MM.1S (cell line): ENCODE measurements at regions not wholly inside any gene's neighbourhood (a gene's known extent, or its start where the extent isn't known, plus 50 kb on each side); places are given as distances from the start of the nearest gene placed in this dataset.

Experiments
- DNase-seq: peaks from one replicate; pipeline ENCODE4 v3.0.0-alpha.2; 2015
- H2AFZ ChIP-seq: fragments of 300-600 bp; sonication (generic); 2 replicates; pipeline ENCODE4 v1.6.0; 2016; ENCODE audit warnings: antibody characterized with exemption, low read length
- H3F3A ChIP-seq: fragments of 300-600 bp; sonication (generic); 2 replicates; pipeline ENCODE4 v1.6.1; 2016; ENCODE audit warnings: mild to moderate bottlenecking, antibody characterized with exemption, low read length, moderate library complexity, mixed read lengths; ENCODE audit not compliant: insufficient read depth
- H3K27ac ChIP-seq: fragments of 300-600 bp; sonication (generic); 2 replicates; pipeline ENCODE4 v1.5.1; 2016; ENCODE audit warnings: mild to moderate bottlenecking, low read length
- H3K27me3 ChIP-seq: fragments of 300-600 bp; sonication (generic); replicated peaks from 2 replicates; pipeline ENCODE4 v1.6.0; 2016; ENCODE audit warnings: low read length; ENCODE audit not compliant: insufficient read depth
- H3K36me3 ChIP-seq: fragments of 300-600 bp; sonication (generic); replicated peaks from 2 replicates; pipeline ENCODE4 v1.6.1; 2016; ENCODE audit warnings: mild to moderate bottlenecking, low read length, mixed read lengths; ENCODE audit not compliant: insufficient read depth
- H3K4me1 ChIP-seq: fragments of 300-600 bp; sonication (generic); 2 replicates; pipeline ENCODE4 v1.6.1; 2016; ENCODE audit warnings: low read length, mixed read lengths
- H3K4me2 ChIP-seq: fragments of 300-600 bp; sonication (generic); 2 replicates; pipeline ENCODE4 v1.6.0; 2016; ENCODE audit warnings: low read depth, low read length
- H3K4me3 ChIP-seq: fragments of 300-600 bp; sonication (generic); 2 replicates; pipeline ENCODE4 v1.5.1; 2016; ENCODE audit warnings: low read length, mixed read lengths
- H3K79me2 ChIP-seq: fragments of 300-600 bp; sonication (generic); 2 replicates; pipeline ENCODE4 v1.6.1; 2016; ENCODE audit warnings: mixed run types, low read length, mixed read lengths
- H3K9ac ChIP-seq: fragments of 300-600 bp; sonication (generic); 2 replicates; pipeline ENCODE4 v1.6.1; 2016; ENCODE audit warnings: low read length, mixed read lengths
- H3K9me2 ChIP-seq: fragments of 300-600 bp; sonication (generic); replicated peaks from 2 replicates; pipeline ENCODE4 v1.6.1; 2016; ENCODE audit warnings: mild to moderate bottlenecking, low read length, mixed read lengths; ENCODE audit not compliant: insufficient read depth
- H3K9me3 ChIP-seq: fragments of 300-600 bp; sonication (generic); replicated peaks from 2 replicates; pipeline ENCODE4 v1.6.1; 2016; ENCODE audit warnings: mild to moderate bottlenecking, low read length, mixed read lengths; ENCODE audit not compliant: insufficient read depth
- H4K20me1 ChIP-seq: fragments of 300-600 bp; sonication (generic); 2 replicates; pipeline ENCODE4 v1.6.1; 2016; ENCODE audit warnings: mild to moderate bottlenecking, low read length, moderate library complexity, mixed read lengths; ENCODE audit not compliant: insufficient read depth
- CTCF ChIP-seq: fragments of 300-600 bp; sonication (generic); IDR thresholded peaks from 2 replicates; pipeline ENCODE4 v1.5.1; 2016; ENCODE audit warnings: antibody characterized with exemption, low read length, mixed read lengths
- EZH2 ChIP-seq: fragments of 300-600 bp; sonication (generic); optimal IDR thresholded peaks from 2 replicates; pipeline ENCODE3; 2017; ENCODE audit warnings: low read depth, mild to moderate bottlenecking, antibody characterized with exemption, low read length, mixed read lengths
- EZH2phosphoT487 ChIP-seq: fragments of 300-600 bp; sonication (generic); IDR thresholded peaks from 2 replicates; pipeline ENCODE4 v1.6.1; 2018; ENCODE audit warnings: antibody characterized with exemption, low read length

DNA sequence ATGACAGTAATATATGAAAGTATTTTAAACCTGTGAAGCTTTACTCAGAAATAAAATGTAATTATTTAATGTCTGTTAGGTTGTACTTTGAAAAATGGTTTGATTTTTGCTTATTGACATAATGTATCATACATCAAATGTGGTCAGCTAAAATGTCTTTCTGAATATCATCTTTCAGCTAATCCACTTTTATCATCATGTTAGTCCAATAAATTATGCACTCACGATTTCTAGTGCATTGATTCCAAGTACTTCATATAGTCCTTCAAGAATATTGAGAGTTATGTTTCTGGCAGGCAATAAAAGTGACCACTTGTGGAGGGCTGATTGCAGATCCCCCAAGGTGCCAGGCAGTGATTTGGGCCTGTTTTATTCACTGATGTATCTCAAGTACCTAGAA is 1204.1 kb downstream of the OLFM4 start:
- Histone ChIP-seq H3F3A (no peaks in the 10 kb centered on the region), H3K27me3 (no peaks in the 10 kb centered on the region), H3K4me2 (no peak overlapping the region), H3K27ac (no peak overlapping the region), H3K9ac (no peak overlapping the region), H3K79me2 (no peaks in the 10 kb centered on the region), H2AFZ (no peak overlapping the region), H3K4me3 (no peak overlapping the region), H3K9me3 (no peaks in the 10 kb centered on the region), H4K20me1 (no peaks in the 10 kb centered on the region), H3K9me2 (no peaks in the 10 kb centered on the region), H3K36me3 (no peaks in the 10 kb centered on the region), H3K4me1 (no peaks in the 10 kb centered on the region)
- TF ChIP-seq CTCF, result no peak
- TF ChIP-seq EZH2phosphoT487, result no peak
- no peak for TF ChIP-seq EZH2
- no peak for DNase-seq

DNA sequence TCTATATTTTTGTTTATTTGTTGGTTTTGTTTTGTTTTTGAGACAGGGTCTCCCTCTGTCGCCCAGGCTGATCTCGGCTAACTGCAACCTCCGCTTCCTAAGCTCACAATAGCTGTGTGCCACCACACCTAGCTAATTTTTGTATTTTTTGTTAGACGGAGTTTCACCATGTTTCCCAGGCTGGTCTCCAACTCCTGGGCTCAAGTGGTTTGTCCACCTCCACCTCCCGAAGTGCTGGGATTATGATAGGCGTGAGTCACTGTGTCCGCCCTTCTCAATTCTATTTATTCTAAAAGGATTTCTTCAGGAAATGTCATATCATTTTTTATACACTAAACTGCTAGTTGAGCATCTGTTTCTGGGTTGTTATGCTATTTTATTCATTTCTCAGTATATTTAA is 1206.0 kb downstream of the OLFM4 start:
- TF ChIP-seq EZH2phosphoT487 (no peak), EZH2 (no peak), CTCF (no peak)
- H3K9me3 ChIP-seq, result no peaks in the 10 kb centered on the region
- H3K9ac ChIP-seq, result no peak overlapping the region
- no peak overlapping the region for H3K27ac ChIP-seq
- H3K4me3 ChIP-seq, result no peak overlapping the region
- no peaks in the 10 kb centered on the region for H3K79me2 ChIP-seq
- H3K4me1 ChIP-seq, result no peaks in the 10 kb centered on the region
- H3K4me2 ChIP-seq, result no peak overlapping the region
- no peaks in the 10 kb centered on the region for H4K20me1 ChIP-seq
- no peaks in the 10 kb centered on the region for H3K9me2 ChIP-seq
- no peaks in the 10 kb centered on the region for H3F3A ChIP-seq
- DNase-seq, result no peak
- H3K36me3 ChIP-seq, result no peaks in the 10 kb centered on the region
- H3K27me3 ChIP-seq, result no peaks in the 10 kb centered on the region
- no peak overlapping the region for H2AFZ ChIP-seq

GRCh38 chr13:54241719-54242118 is 1213.1 kb downstream of the OLFM4 start:
- no peak overlapping the region for H3K27ac ChIP-seq
- no peak for DNase-seq
- TF ChIP-seq CTCF (no peak), EZH2phosphoT487 (no peak), EZH2 (no peak)
- no peak overlapping the region for H3K4me2 ChIP-seq
- H3K4me3 ChIP-seq, result no peak overlapping the region
- H3K9ac ChIP-seq, result no peak overlapping the region
- no peaks in the 10 kb centered on the region for H3K4me1 ChIP-seq
- no peaks in the 10 kb centered on the region for H4K20me1 ChIP-seq
- H3K9me2 ChIP-seq, result no peaks in the 10 kb centered on the region
- no peaks in the 10 kb centered on the region for H3F3A ChIP-seq
- H3K9me3 ChIP-seq, result no peaks in the 10 kb centered on the region
- H2AFZ ChIP-seq, result no peak overlapping the region
- H3K79me2 ChIP-seq, result no peaks in the 10 kb centered on the region
- H3K27me3 ChIP-seq, result no peaks in the 10 kb centered on the region
- no peaks in the 10 kb centered on the region for H3K36me3 ChIP-seq

GRCh38 chr13:54248306-54248705 is 1219.7 kb downstream of the OLFM4 start:
- Histone ChIP-seq H3F3A (no peaks in the 10 kb centered on the region), H3K4me3 (no peak overlapping the region), H3K9ac (no peak overlapping the region), H3K36me3 (no peaks in the 10 kb centered on the region), H3K4me1 (no peaks in the 10 kb centered on the region), H3K27me3 (no peaks in the 10 kb centered on the region), H3K4me2 (no peak overlapping the region), H3K9me3 (no peaks in the 10 kb centered on the region), H3K79me2 (no peaks in the 10 kb centered on the region), H3K9me2 (no peaks in the 10 kb centered on the region), H3K27ac (no peak overlapping the region), H4K20me1 (no peaks in the 10 kb centered on the region), H2AFZ (no peak overlapping the region)
- no peak for DNase-seq
- no peak for TF ChIP-seq EZH2
- TF ChIP-seq CTCF, result no peak
- no peak for TF ChIP-seq EZH2phosphoT487
